ENCODE measurements at regions not wholly inside any gene's neighbourhood (a gene's known extent, or its start where the extent isn't known, plus 50 kb on each side); places are given as distances from the start of the nearest gene placed in this dataset.

- DNase-seq, result no peak
Observed at GRCh38 chr11:82365351-82365750, 368.3 kb downstream of the FAM181B start.

- no peak for DNase-seq
Observed at GRCh38 chr11:82356316-82356715, 377.3 kb downstream of the FAM181B start.

GRCh38 chr11:82355313-82355823 is 378.3 kb downstream of the FAM181B start:
- no peak for DNase-seq

- no peak for DNase-seq
Observed at GRCh38 chr11:82326853-82327252, 406.8 kb downstream of the FAM181B start.

- no peak for DNase-seq
Observed at GRCh38 chr11:82321206-82321605, 412.5 kb downstream of the FAM181B start.

GRCh38 chr11:82315093-82315492 is 418.6 kb downstream of the FAM181B start:
- peak; percentile 1 to 4 for DNase-seq

GRCh38 chr11:82308979-82309378 is 424.7 kb downstream of the FAM181B start:
- DNase-seq, result no peak

- DNase-seq, result no peak
Observed at GRCh38 chr11:82305123-82305522, 428.5 kb downstream of the FAM181B start.

- no peak for DNase-seq
Observed at GRCh38 chr11:82303671-82304070, 430.0 kb downstream of the FAM181B start.

GRCh38 chr11:82288471-82288870 is 445.2 kb downstream of the FAM181B start:
- DNase-seq, result no peak

GRCh38 chr11:82270870-82271269 is 462.8 kb downstream of the FAM181B start:
- no peak for DNase-seq

- no peak for DNase-seq
Observed at GRCh38 chr11:82268627-82269026, 465.0 kb downstream of the FAM181B start.

GRCh38 chr11:82267186-82267585 is 466.5 kb downstream of the FAM181B start:
- DNase-seq, result no peak

- no peak for DNase-seq
Observed at GRCh38 chr11:82261367-82261766, 472.3 kb downstream of the FAM181B start.

- no peak for DNase-seq
Observed at GRCh38 chr11:82250047-82250446, 483.6 kb downstream of the FAM181B start.

GRCh38 chr11:82246926-82247325 is 486.7 kb downstream of the FAM181B start:
- no peak for DNase-seq

- no peak for DNase-seq
Observed at GRCh38 chr11:82239498-82239897, 494.2 kb downstream of the FAM181B start.

- no peak for DNase-seq
Observed at GRCh38 chr11:82234256-82234655, 499.4 kb downstream of the FAM181B start.

GRCh38 chr11:82233201-82233600 is 500.5 kb downstream of the FAM181B start:
- no peak for DNase-seq

GRCh38 chr11:82229341-82229740 is 504.3 kb downstream of the FAM181B start:
- DNase-seq, result no peak

- no peak for DNase-seq
Observed at GRCh38 chr11:82225930-82226329, 507.7 kb downstream of the FAM181B start.

- no peak for DNase-seq
Observed at GRCh38 chr11:82225502-82225901, 508.2 kb downstream of the FAM181B start.

GRCh38 chr11:82216927-82217570 is 516.6 kb downstream of the FAM181B start:
- DNase-seq, result no peak

GRCh38 chr11:82210011-82210410 is 523.7 kb downstream of the FAM181B start:
- DNase-seq, result no peak

- DNase-seq, result no peak
Observed at GRCh38 chr11:82195283-82195682, 538.4 kb downstream of the FAM181B start.
